SK-N-SH (cell line): ENCODE measurements at regions not wholly inside any gene's neighbourhood (a gene's known extent, or its start where the extent isn't known, plus 50 kb on each side); places are given as distances from the start of the nearest gene placed in this dataset.

Source experiments
- CTCF ChIA-PET: fragments of 300-600, 350-600 bp; formaldehyde crosslinking; extraction: SDS; loops from one replicate; lab custom pipeline; 2021; lab: Yijun Ruan, JAX
- POLR2A ChIA-PET: fragments of 350-600 bp; sonication (Branson Sonifier 250); formaldehyde crosslinking; extraction: SDS; loops from one replicate; lab custom pipeline; 2020; ENCODE audit warnings: antibody characterized with exemption, inconsistent platforms; lab: Yijun Ruan, JAX
- DNase-seq: peaks from one replicate; pipeline ENCODE4 v3.0.0; 2012
- H2AFZ ChIP-seq: fragments of 200-600 bp; sonication (generic); 2 replicates; pipeline ENCODE4 v1.8.1; 2016; ENCODE audit warnings: antibody characterized with exemption, mild to moderate bottlenecking, low read depth
- H3F3A ChIP-seq: fragments of 200-600 bp; sonication (generic); replicated peaks from 2 replicates; pipeline ENCODE3; 2016; ENCODE audit warnings: antibody characterized with exemption, mild to moderate bottlenecking; ENCODE audit not compliant: insufficient read depth
- H3K27ac ChIP-seq, 2 experiments: fragments of 200-500 bp in 1 of 2; fragments of 200-600 bp in 1 of 2; sonication (Bioruptor generic) in 1 of 2; sonication (generic), shearing (Covaris generic) in 1 of 2; 2 replicates each; pipeline versions ENCODE4 v1.5.1 to v1.6.1; 2014 to 2016; ENCODE audit warnings: low read depth in 2 of 2, inconsistent platforms in 1 of 2, low read length in 1 of 2, mild to moderate bottlenecking in 1 of 2, mixed read lengths in 1 of 2
- H3K27me3 ChIP-seq: fragments of 200-600 bp; sonication (generic), shearing (Covaris generic); 2 replicates; pipeline ENCODE4 v1.6.1; 2016; ENCODE audit warnings: mixed run types; ENCODE audit not compliant: insufficient read depth
- H3K36me3 ChIP-seq, 2 experiments: fragments of 200-500 bp in 1 of 2; fragments of 200-600 bp in 1 of 2; sonication (Bioruptor generic) in 1 of 2; sonication (generic) in 1 of 2; replicated peaks in 1 of 2; 2 replicates each; pipeline versions ENCODE3 to v1.5.1; 2014 to 2016; ENCODE audit warnings: low read length in 1 of 2, mild to moderate bottlenecking in 1 of 2; ENCODE audit not compliant: insufficient read depth in 2 of 2, control insufficient read depth in 1 of 2
- H3K4me1 ChIP-seq, 2 experiments: fragments of 200-500 bp in 1 of 2; fragments of 200-600 bp in 1 of 2; sonication (Bioruptor generic) in 1 of 2; sonication (generic), shearing (Covaris generic) in 1 of 2; 2 replicates each; pipeline versions ENCODE4 v1.5.1 to v1.6.1; 2014 to 2016; ENCODE audit warnings: low read depth in 1 of 2, low read length in 1 of 2, mixed run types in 1 of 2; ENCODE audit not compliant: insufficient read depth in 2 of 2, control insufficient read depth in 1 of 2
- H3K4me2 ChIP-seq: fragments of 200-600 bp; sonication (generic), shearing (Covaris generic); 2 replicates; pipeline ENCODE4 v1.6.1; 2017; ENCODE audit warnings: mixed run types
- H3K4me3 ChIP-seq, 2 experiments: fragments of 200-500 bp in 1 of 2; fragments of 200-600 bp in 1 of 2; sonication (Bioruptor generic) in 1 of 2; sonication (generic), shearing (Covaris generic) in 1 of 2; 2 replicates each; pipeline versions ENCODE4 v1.5.1 to v1.8.1; 2014 to 2016; ENCODE audit warnings: low read depth in 2 of 2, inconsistent platforms in 1 of 2, low read length in 1 of 2, mild to moderate bottlenecking in 1 of 2, mixed read lengths in 1 of 2, moderate library complexity in 1 of 2
- H3K79me2 ChIP-seq: fragments of 200-600 bp; sonication (generic); 2 replicates; pipeline ENCODE4 v1.8.1; 2017; ENCODE audit warnings: mild to moderate bottlenecking; ENCODE audit not compliant: insufficient read depth
- H3K9ac ChIP-seq: fragments of 200-600 bp; sonication (generic); 2 replicates; pipeline ENCODE4 v1.6.1; 2017; ENCODE audit warnings: mixed run types
- H3K9me2 ChIP-seq: fragments of 200-600 bp; sonication (generic); 2 replicates; pipeline ENCODE4 v1.6.1; 2017; ENCODE audit warnings: mixed run types
- H3K9me3 ChIP-seq: fragments of 200-600 bp; sonication (generic); 2 replicates; pipeline ENCODE4 v1.6.1; 2017; ENCODE audit warnings: mixed run types, mild to moderate bottlenecking, moderate library complexity
- H4K20me1 ChIP-seq: fragments of 200-600 bp; sonication (generic); 2 replicates; pipeline ENCODE4 v1.6.1; 2017; ENCODE audit warnings: mild to moderate bottlenecking, mixed run types; ENCODE audit not compliant: insufficient read depth
- CTCF ChIP-seq: fragments of 200-600 bp; sonication (generic); IDR thresholded peaks from 2 replicates; pipeline ENCODE4 v1.6.1; 2017; ENCODE audit warnings: antibody characterized with exemption, mild to moderate bottlenecking, moderate library complexity
- ELF1 ChIP-seq: IDR thresholded peaks from 2 replicates; pipeline ENCODE4 v1.4.0; 2012
- EZH2phosphoT487 ChIP-seq: fragments of 200-600 bp; sonication (generic); IDR thresholded peaks from 2 replicates; pipeline ENCODE4 v1.6.1; 2017; ENCODE audit warnings: low read depth, mixed run types, mild to moderate bottlenecking, antibody characterized with exemption, moderate library complexity, borderline replicate concordance
- FOSL2 ChIP-seq: IDR thresholded peaks from 2 replicates; pipeline ENCODE4 v1.4.0; 2012; ENCODE audit warnings: low read depth, mild to moderate bottlenecking, moderate library complexity, borderline replicate concordance
- FOXM1 ChIP-seq: IDR thresholded peaks from 2 replicates; pipeline ENCODE4 v1.4.0; 2012; ENCODE audit warnings: low read depth, mild to moderate bottlenecking
- GABPA ChIP-seq: IDR thresholded peaks from 2 replicates; pipeline ENCODE4 v1.4.0; 2012; ENCODE audit warnings: low read depth, mild to moderate bottlenecking
- MEF2A ChIP-seq: IDR thresholded peaks from 2 replicates; pipeline ENCODE4 v1.4.0; 2012; ENCODE audit warnings: low read depth, borderline replicate concordance
- NFIC ChIP-seq: IDR thresholded peaks from 2 replicates; pipeline ENCODE4 v1.4.0; 2012; ENCODE audit warnings: borderline replicate concordance
- NRF1 ChIP-seq: IDR thresholded peaks from 2 replicates; pipeline ENCODE4 v1.6.1; 2012; ENCODE audit warnings: low read depth, mild to moderate bottlenecking, low read length
- PBX3 ChIP-seq: IDR thresholded peaks from 2 replicates; pipeline ENCODE4; 2012
- POLR2AphosphoS5 ChIP-seq: IDR thresholded peaks from 2 replicates; pipeline ENCODE4 v1.6.1; 2012; ENCODE audit warnings: low read depth, low read length
- RCOR1 ChIP-seq: fragments of 150-350 bp; IDR thresholded peaks from 2 replicates; pipeline ENCODE4 v1.6.1; 2017; ENCODE audit warnings: antibody characterized with exemption, low read length
- RFX5 ChIP-seq: IDR thresholded peaks from 2 replicates; pipeline ENCODE4 v1.6.1; 2012; ENCODE audit warnings: mild to moderate bottlenecking, improper control_type of control experiment, low read length
- RXRA ChIP-seq: IDR thresholded peaks from 2 replicates; pipeline ENCODE4 v1.4.0; 2012; ENCODE audit warnings: low read depth, mild to moderate bottlenecking, borderline replicate concordance
- SIN3A ChIP-seq: IDR thresholded peaks from 2 replicates; pipeline ENCODE4 v1.6.1; 2012; ENCODE audit warnings: low read depth, mild to moderate bottlenecking, low read length, moderate library complexity, borderline replicate concordance
- SMC3 ChIP-seq: IDR thresholded peaks from 2 replicates; pipeline ENCODE4 v1.6.1; 2012; ENCODE audit warnings: low read depth, low read length, improper control_type of control experiment
- TCF12 ChIP-seq: IDR thresholded peaks from 2 replicates; pipeline ENCODE4 v1.4.0; 2012
- USF1 ChIP-seq: IDR thresholded peaks from 2 replicates; pipeline ENCODE4 v1.4.0; 2012; ENCODE audit warnings: low read depth, borderline replicate concordance
- USF2 ChIP-seq: fragments of 150-350 bp; IDR thresholded peaks from 2 replicates; pipeline ENCODE4 v1.6.1; 2017; ENCODE audit warnings: antibody characterized with exemption, low read length, low read depth, borderline replicate concordance
- WGBS: methylation state at CpG from one replicate; pipeline ENCODE4 v1.1.6; 2017; ENCODE audit warnings: low lambda C conversion rate; 5-methylcytosine and 5-hydroxymethylcytosine counted together

- TF ChIP-seq CTCF: no peak
- TF ChIP-seq RCOR1: no peak
These were observed 528.7 kb upstream of the ZNF608 start (continued) for GRCh38 chr5:125274938-125275724.

- H4K20me1 ChIP-seq: no peaks in the 10 kb centered on the region
- no peaks in the 10 kb centered on the region for H3K79me2 ChIP-seq
- no peak overlapping the region for H3K27ac ChIP-seq
- peaks cover 8 to 10% of the 10 kb centered on the region in 2 experiments; a peak in 3 of 4 replicates for H3K4me1 ChIP-seq
- no peak overlapping the region for H3K4me3 ChIP-seq
- H3K36me3 ChIP-seq: no peaks in the 10 kb centered on the region
- no peaks in the 10 kb centered on the region for H3K27me3 ChIP-seq
- H3K4me2 ChIP-seq: no peak overlapping the region
- peaks cover 5% of the 10 kb centered on the region for H3F3A ChIP-seq
- H3K9ac ChIP-seq: no peak overlapping the region
- H3K9me3 ChIP-seq: no peaks in the 10 kb centered on the region
- TF ChIP-seq ELF1: no peak
- TF ChIP-seq, all 33 proteins: peak for 0
- H2AFZ ChIP-seq: no peak overlapping the region
- H3K9me2 ChIP-seq: no peaks in the 10 kb centered on the region
- POLR2A ChIA-PET: no interaction called here
- DNase-seq: no peak
- 83% methylated on average over 3 of the region's 3 CpGs for WGBS
- CTCF ChIA-PET: interaction anchor here (0.8 to 2.2 kb wide), 4 partner anchors 13 to 184 kb away, joined by 3 to 7 read pairs (median 5); no protein-coding TSS in a partner anchor
These were observed 529.3 kb upstream of the ZNF608 start for GRCh38 chr5:125275725-125276090.

GRCh38 chr5:125276096-125276495 is 529.7 kb upstream of the ZNF608 start:
- Histone ChIP-seq H3K9me2 (no peaks in the 10 kb centered on the region), H3K4me3 (no peak overlapping the region), H3K4me1 (peaks cover 8 to 10% of the 10 kb centered on the region in 2 experiments; a peak in 3 of 4 replicates), H2AFZ (no peak overlapping the region), H3F3A (peaks cover 5% of the 10 kb centered on the region), H3K4me2 (no peak overlapping the region), H3K9ac (no peak overlapping the region), H3K36me3 (no peaks in the 10 kb centered on the region), H3K27me3 (no peaks in the 10 kb centered on the region), H3K79me2 (no peaks in the 10 kb centered on the region), H3K9me3 (no peaks in the 10 kb centered on the region), H3K27ac (no peak overlapping the region), H4K20me1 (no peaks in the 10 kb centered on the region)
- ChIA-PET CTCF (interaction anchor here (0.8 to 2.2 kb wide), 4 partner anchors 13 to 183 kb away, joined by 3 to 7 read pairs (median 5); no protein-coding TSS in a partner anchor), POLR2A (no interaction called here)
- 90% methylated on average over 2 of the region's 2 CpGs for WGBS
- DNase-seq: no peak
- no peak for TF ChIP-seq MEF2A
- no peak for TF ChIP-seq TCF12
- TF ChIP-seq FOXM1: no peak
- TF ChIP-seq PBX3: no peak
- no peak for TF ChIP-seq USF2
- no peak for TF ChIP-seq NRF1
- TF ChIP-seq POLR2AphosphoS5: no peak
- TF ChIP-seq RCOR1: no peak
- TF ChIP-seq FOSL2: no peak
- TF ChIP-seq USF1: no peak
- no peak for TF ChIP-seq GABPA
- no peak for TF ChIP-seq RFX5
- TF ChIP-seq EZH2phosphoT487: no peak
- TF ChIP-seq SMC3: no peak
- no peak for TF ChIP-seq NFIC
- no peak for TF ChIP-seq RXRA
- no peak for TF ChIP-seq SIN3A
